RPMI8226 (cell line): ENCODE measurements at regions not wholly inside any gene's neighbourhood (a gene's known extent, or its start where the extent isn't known, plus 50 kb on each side); places are given as distances from the start of the nearest gene placed in this dataset.

Experiments used
- DNase-seq: peaks from one replicate; pipeline ENCODE4 v3.0.0-alpha.2; 2015

DNA sequence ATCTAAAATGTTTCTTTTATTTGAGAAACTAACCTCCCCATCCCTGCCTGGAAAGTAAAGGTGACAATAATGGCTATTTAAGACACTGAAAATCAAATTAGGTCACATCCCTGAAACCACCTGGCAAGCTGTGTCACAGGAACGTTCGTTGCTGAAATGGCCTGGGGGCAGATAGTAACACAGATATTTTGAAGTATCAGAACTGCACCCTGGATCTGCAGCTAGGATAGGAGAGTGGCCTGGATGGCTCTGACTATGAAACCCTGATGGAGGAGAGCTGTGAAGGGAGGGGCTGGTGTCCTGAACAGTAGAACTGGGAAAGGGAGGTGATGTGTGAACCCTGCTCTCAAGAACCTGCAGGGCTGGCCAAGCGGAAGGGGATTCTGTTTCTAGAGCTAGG is 648.3 kb upstream of the CFAP20DC start:
- no peak for DNase-seq

DNA sequence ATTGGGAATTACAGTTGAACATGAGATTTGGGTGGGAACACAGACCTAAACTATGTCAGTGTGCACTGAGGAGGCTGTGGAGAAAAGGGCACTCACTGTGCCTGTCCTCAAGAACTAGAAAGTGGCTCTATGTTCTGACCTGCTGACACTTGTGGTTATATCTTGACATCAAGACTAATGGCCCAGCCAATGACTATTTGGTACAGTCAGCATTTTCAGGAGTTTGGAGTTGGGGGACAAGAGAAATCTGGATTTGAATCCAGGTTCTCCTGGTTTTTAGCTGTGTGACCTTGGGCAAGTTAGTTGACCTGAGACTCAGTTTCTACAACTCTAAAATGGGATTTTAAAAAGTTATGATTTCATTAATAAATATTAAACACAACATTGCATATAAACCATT is 647.0 kb upstream of the CFAP20DC start:
- DNase-seq, result no peak

DNA sequence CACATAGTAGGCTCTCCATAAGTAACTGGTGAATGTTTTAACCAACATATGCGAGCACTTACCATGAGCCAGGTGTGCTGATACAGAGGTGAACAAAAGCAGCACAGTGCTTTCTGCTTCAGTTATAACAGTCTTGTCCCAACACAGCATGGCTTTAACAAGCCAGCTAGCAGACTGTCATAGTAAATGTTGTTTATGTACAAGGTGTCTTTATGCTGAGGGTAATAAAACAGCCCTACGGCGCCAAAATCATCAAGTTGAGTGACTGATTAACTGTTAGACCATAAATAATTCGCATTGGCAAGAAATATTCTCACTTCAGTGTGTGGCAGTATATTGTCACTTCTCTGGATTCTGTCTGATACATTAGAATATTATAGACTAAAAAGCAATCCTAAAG is 646.0 kb upstream of the CFAP20DC start:
- DNase-seq, result no peak

DNA sequence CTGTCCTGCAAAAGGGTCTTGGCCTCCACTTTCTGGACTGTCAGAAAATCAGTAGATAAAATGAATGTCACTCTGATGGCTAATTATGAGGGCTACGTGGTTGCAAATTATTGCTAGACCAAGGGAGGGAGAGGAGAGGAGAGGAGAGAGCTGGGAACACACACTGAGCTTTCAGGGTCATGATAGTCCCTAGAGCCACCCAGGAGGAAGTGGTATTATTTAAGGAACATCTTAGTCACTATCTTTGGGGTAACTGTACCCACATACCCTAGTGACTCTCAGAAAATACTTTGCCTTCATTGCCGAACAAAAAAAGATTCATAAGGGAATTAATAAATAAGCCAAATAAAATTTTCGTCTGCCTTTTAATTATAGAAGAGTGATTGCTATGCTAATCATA is 642.3 kb upstream of the CFAP20DC start:
- DNase-seq, result no peak

DNA sequence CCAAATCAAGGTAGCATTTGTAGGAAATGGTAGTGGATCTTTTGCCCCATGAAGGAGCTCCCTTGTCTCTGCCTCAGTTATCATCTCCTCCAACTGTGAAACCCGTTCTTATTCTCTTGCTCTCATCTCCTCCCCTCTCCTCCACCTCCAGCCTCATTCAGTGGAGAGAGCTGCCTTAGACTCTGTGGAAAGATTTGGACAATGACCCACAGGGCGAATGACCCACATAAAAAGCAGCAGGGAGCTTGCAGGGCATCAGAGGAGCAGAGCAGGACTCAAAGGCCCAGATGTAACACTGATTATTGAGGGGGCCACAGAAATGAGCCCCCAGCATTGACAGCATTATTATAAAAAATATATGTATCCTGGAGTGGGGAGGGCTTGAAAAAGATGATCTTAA is 641.1 kb upstream of the CFAP20DC start:
- no peak for DNase-seq

GRCh38 chr3:59688636-59689035 is 638.8 kb upstream of the CFAP20DC start:
- DNase-seq, result no peak

GRCh38 chr3:59685432-59685831 is 635.6 kb upstream of the CFAP20DC start:
- no peak for DNase-seq

DNA sequence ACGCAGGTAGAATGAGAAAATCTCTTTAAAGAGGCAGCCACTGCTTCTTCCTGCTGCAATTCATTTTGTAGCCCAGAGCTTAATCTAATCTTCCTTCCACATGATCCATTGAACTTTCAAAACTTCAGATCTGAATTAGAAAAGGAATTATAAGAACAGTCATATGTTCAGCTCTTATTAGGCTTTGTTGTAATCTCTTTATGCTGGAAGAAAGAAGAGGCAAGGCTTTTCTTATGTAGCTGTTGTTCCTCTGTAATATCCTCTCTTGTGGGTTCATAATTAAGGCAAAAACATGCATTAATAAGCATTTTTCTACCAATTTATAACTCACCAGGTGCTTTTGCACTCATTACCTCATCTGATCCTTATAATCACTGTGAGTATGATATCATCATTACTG is 634.9 kb upstream of the CFAP20DC start:
- DNase-seq, result no peak

DNA sequence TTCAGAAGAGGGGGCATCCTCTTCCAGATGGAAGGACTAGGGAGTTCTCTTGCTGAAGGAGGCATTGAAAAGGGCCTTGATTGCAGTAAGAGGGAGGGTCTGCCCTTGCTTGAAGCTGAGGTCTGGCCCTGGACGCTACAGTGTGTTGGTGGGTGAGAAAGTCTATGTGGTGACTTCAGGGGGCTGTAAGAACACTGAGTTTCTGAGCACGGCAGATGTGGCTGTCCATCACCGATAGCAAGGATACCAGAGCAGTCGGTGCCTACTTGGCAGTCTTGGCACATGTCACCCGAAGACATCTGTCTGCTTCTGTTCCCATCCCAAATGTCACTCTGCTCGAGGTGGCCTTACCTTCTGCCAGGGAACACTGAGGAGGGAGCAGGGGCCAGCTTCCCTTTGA is 631.1 kb upstream of the CFAP20DC start:
- DNase-seq, result no peak

DNA sequence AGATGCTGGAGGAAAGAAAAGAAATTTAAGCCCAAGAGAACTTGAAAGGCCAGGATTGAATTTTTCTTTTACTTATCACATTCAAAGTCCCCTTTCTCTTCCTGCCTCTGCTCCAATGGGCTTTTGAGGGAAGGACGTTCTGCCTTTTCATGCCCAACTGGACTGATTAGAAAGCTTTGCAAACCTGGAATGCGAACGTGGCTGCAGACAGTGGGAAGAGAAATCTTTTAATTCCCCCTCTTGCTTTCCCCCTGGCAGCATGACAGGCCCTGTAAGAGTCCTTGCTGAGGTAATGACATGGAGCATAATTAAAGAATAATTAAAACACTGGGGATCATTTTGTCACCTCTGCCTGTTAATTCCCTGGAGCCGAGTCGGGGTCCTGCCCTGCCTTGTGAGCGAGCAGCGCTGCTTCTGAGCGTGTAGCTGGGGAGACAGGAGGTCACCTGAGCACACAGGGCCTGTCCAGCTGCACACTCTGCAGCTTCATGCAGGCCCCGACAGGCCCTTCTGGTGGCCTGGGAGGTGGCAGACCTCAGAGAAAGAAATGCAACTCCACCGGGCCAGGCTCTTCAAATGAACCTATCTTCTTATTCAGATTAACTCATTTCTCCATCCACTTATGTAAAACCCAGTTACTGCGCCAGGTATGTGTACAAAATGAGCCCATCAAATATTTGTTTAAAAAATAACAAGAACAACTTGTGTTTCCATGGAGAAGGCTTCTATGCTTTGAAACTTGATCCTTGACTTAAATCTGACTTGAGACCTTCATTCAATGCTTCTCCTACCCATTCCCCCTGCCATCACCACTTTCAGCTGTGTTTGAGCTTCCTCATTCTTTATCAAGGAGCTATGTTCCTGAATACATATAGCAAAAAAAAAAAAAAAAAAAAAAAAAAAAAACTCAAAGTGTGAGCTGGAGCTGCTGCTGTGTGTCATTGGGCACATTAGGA is 628.2 kb upstream of the CFAP20DC start:
- no peak for DNase-seq

GRCh38 chr3:59675495-59675894 is 625.7 kb upstream of the CFAP20DC start:
- no peak for DNase-seq

GRCh38 chr3:59663076-59663850 is 613.4 kb upstream of the CFAP20DC start:
- DNase-seq, result no peak

GRCh38 chr3:59660852-59661625 is 611.2 kb upstream of the CFAP20DC start:
- DNase-seq, result no peak

- no peak for DNase-seq
Observed at GRCh38 chr3:59660376-59660775, 610.6 kb upstream of the CFAP20DC start.

- DNase-seq, result no peak
Observed at GRCh38 chr3:59659755-59660154, 609.9 kb upstream of the CFAP20DC start.

DNA sequence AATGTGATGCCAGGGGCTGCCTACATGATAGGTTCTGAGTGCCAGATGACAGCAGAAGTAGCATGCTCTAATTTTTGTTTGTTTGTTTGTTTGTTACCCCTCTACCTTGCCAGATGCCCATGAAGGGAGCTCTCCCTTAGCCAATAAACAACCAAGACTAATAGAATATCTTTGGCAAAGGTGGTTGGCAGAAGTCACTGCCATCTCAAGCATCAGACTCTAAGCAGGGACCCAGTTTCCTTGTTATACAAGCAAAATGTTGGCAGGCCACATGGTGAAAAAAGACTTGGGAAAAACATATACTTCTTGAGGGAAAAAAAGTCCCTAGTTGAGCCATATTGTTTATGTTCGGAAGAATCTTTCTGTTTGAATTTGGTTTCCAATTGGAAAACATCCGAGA is 609.0 kb upstream of the CFAP20DC start:
- DNase-seq, result no peak

- DNase-seq, result no peak
Observed at GRCh38 chr3:59658274-59658673, 608.4 kb upstream of the CFAP20DC start.

GRCh38 chr3:59655418-59656015 is 605.7 kb upstream of the CFAP20DC start:
- no peak for DNase-seq

DNA sequence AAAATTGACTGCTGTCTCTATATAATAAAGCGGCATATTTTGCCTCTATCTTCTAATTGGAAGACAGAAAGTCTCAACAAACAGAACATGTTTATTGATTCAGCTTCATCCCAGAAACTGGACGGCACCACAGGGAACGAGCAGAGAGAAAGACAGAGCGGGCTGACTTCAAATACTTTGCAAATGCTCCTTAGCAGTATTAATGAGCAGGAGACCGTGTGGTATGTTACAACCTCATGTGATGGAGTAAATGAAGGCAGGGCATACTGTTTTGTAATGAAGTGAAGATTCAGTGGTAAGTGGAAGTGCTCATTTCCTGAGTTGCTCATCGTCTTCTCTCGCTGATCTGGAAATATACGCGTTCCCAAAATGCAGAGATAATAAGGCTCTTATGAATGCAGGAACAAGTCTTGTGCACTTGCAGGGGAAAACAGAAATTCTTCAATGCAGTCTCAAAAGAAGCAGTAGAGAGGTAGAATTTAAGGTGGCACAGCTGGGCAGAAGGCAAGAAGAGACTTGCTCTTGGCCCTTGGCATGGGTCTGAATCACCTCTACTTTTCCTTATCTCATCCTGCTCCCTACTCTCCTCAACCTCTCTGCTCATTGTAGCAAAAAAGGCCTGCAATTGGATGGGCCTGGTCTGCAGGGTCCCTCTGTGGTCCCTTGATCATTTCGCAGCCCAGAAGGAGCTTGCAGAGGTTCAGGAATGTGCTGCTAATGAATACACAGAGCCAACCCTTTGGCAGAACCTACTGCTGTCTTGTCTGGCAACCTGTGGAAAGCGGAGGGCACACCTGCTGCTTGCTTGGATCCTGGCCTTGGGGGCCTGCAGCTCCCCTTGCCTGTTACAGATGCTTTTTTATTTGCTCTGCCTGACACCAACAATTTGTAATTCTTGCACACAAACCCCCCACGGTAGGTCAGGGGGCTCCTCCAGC is 604.9 kb upstream of the CFAP20DC start:
- DNase-seq, result no peak

GRCh38 chr3:59654123-59654479 is 604.3 kb upstream of the CFAP20DC start:
- DNase-seq, result no peak

GRCh38 chr3:59653405-59654122 is 603.7 kb upstream of the CFAP20DC start:
- DNase-seq, result no peak
